GM18867 (cell line): ENCODE measurements at regions not wholly inside any gene's neighbourhood (a gene's known extent, or its start where the extent isn't known, plus 50 kb on each side); places are given as distances from the start of the nearest gene placed in this dataset.

Experiments used
- ATAC-seq: cut with Tn5 transposase; IDR thresholded peaks from one replicate; pipeline ENCODE4 v1.9.1; 2021; ENCODE audit warnings: mild to moderate bottlenecking, moderate library complexity; ENCODE audit not compliant: unreplicated experiment

GRCh38 chr9:14478175-14479162, 164.5 kb upstream of the NFIB start:
- no peak for ATAC-seq

GRCh38 chr9:14471041-14471440, 157.1 kb upstream of the NFIB start:
- ATAC-seq = no peak

- ATAC-seq = no peak
Observed at GRCh38 chr9:14467675-14468374, 153.9 kb upstream of the NFIB start.

GRCh38 chr9:14466828-14467227, 152.9 kb upstream of the NFIB start:
- ATAC-seq = no peak

- ATAC-seq = no peak
Observed at GRCh38 chr9:14466429-14466818, 152.5 kb upstream of the NFIB start.

GRCh38 chr9:14462950-14463349, 149.0 kb upstream of the NFIB start:
- ATAC-seq = no peak

- ATAC-seq = no peak
Observed at GRCh38 chr9:14455243-14455642, 141.3 kb upstream of the NFIB start.

GRCh38 chr9:14453286-14453685, 139.3 kb upstream of the NFIB start:
- ATAC-seq = no peak

- no peak for ATAC-seq
Observed at GRCh38 chr9:14452539-14452938, 138.6 kb upstream of the NFIB start.

GRCh38 chr9:14451949-14452348, 138.0 kb upstream of the NFIB start:
- ATAC-seq = peak; percentile 99

GRCh38 chr9:14447103-14447502, 133.2 kb upstream of the NFIB start:
- no peak for ATAC-seq

GRCh38 chr9:14445946-14446345, 132.0 kb upstream of the NFIB start:
- peak; percentile 53 for ATAC-seq

- no peak for ATAC-seq
Observed at GRCh38 chr9:14442956-14443355, 129.0 kb upstream of the NFIB start.

GRCh38 chr9:14441976-14442651, 128.2 kb upstream of the NFIB start:
- ATAC-seq = peak; percentile 84

- no peak for ATAC-seq
Observed at GRCh38 chr9:14441115-14441514, 127.2 kb upstream of the NFIB start.

GRCh38 chr9:14440062-14440461, 126.1 kb upstream of the NFIB start:
- ATAC-seq = no peak

- ATAC-seq = no peak
Observed at GRCh38 chr9:14439555-14439954, 125.6 kb upstream of the NFIB start.

- ATAC-seq = no peak
Observed at GRCh38 chr9:14438232-14439021, 124.5 kb upstream of the NFIB start.

GRCh38 chr9:14437354-14438231, 123.7 kb upstream of the NFIB start:
- ATAC-seq = no peak

GRCh38 chr9:14435871-14436270, 121.9 kb upstream of the NFIB start:
- ATAC-seq = no peak
